HL-60 (cell line): ENCODE measurements at regions not wholly inside any gene's neighbourhood (a gene's known extent, or its start where the extent isn't known, plus 50 kb on each side); places are given as distances from the start of the nearest gene placed in this dataset.

Source experiments
- CTCF ChIP-seq: IDR thresholded peaks from one replicate; pipeline ENCODE4 v1.5.1; 2011; ENCODE audit warnings: low read length, control low read depth, inconsistent platforms; ENCODE audit not compliant: insufficient read depth
- GABPA ChIP-seq: IDR thresholded peaks from 2 replicates; pipeline ENCODE4 v1.6.1; 2012; ENCODE audit warnings: low read depth
- POLR2AphosphoS5 ChIP-seq: IDR thresholded peaks from 2 replicates; pipeline ENCODE4 v1.6.1; 2012; ENCODE audit warnings: low read depth
- REST ChIP-seq: IDR thresholded peaks from 2 replicates; pipeline ENCODE4 v1.6.1; 2012; ENCODE audit warnings: low read depth; ENCODE audit not compliant: insufficient replicate concordance
- SPI1 ChIP-seq: IDR thresholded peaks from 2 replicates; pipeline ENCODE4 v1.6.1; 2012; ENCODE audit warnings: low read depth, mild to moderate bottlenecking, borderline replicate concordance

- TF ChIP-seq POLR2AphosphoS5 (no peak), CTCF (no peak), SPI1 (no peak), GABPA (no peak), REST (no peak)
Measured at GRCh38 chr3:127476936-127477335, 113.6 kb downstream of the TPRA1 start.
